ENCODE measurements at regions not wholly inside any gene's neighbourhood (a gene's known extent, or its start where the extent isn't known, plus 50 kb on each side); places are given as distances from the start of the nearest gene placed in this dataset.
"Not testable (repeated sequence)": the region's sequence is repeated elsewhere in the genome, so short reads cannot be mapped to it uniquely, and the experiment has no call there.

GRCh38 chr5:67900514-67900913 lies 315.0 kb upstream of the PIK3R1 start:
- no peak for DNase-seq (ENCODE audit: low read depth)
- TF ChIP-seq CTCF (IDR thresholded peaks at IDR 0.05; ENCODE audit: insufficient read depth, low read depth, low read length) = no peak
- no peak overlapping the region for H3K4me3 ChIP-seq (ENCODE audit: low read depth, low read length)

GRCh38 chr5:67897980-67898379 lies 317.6 kb upstream of the PIK3R1 start:
- DNase-seq (ENCODE audit: low read depth) = no peak
- TF ChIP-seq CTCF (IDR thresholded peaks at IDR 0.05; ENCODE audit: insufficient read depth, low read depth, low read length) = no peak
- H3K4me3 ChIP-seq (ENCODE audit: low read depth, low read length) = no peak overlapping the region

- TF ChIP-seq CTCF (IDR thresholded peaks at IDR 0.05; ENCODE audit: insufficient read depth, low read depth, low read length) = no peak
- no peak for DNase-seq (ENCODE audit: low read depth)
- H3K4me3 ChIP-seq (ENCODE audit: low read depth, low read length) = no peak overlapping the region
These were observed 318.1 kb upstream of the PIK3R1 start for GRCh38 chr5:67897431-67897830.

- TF ChIP-seq CTCF (IDR thresholded peaks at IDR 0.05; ENCODE audit: insufficient read depth, low read depth, low read length) = no peak
- DNase-seq (ENCODE audit: low read depth) = no peak
- no peak overlapping the region for H3K4me3 ChIP-seq (ENCODE audit: low read depth, low read length)
These were observed 318.6 kb upstream of the PIK3R1 start for GRCh38 chr5:67896930-67897313.

- no peak overlapping the region for H3K4me3 ChIP-seq (ENCODE audit: low read depth, low read length)
- no peak for DNase-seq (ENCODE audit: low read depth)
- no peak for TF ChIP-seq CTCF (IDR thresholded peaks at IDR 0.05; ENCODE audit: insufficient read depth, low read depth, low read length)
These were observed 319.1 kb upstream of the PIK3R1 start for GRCh38 chr5:67896311-67896929.

GRCh38 chr5:67889870-67890269 lies 325.7 kb upstream of the PIK3R1 start:
- DNase-seq (ENCODE audit: low read depth); H3K4me3 ChIP-seq (ENCODE audit: low read depth, low read length): not testable (repeated sequence)

GRCh38 chr5:67887748-67888161 lies 327.8 kb upstream of the PIK3R1 start:
- no peak for DNase-seq (ENCODE audit: low read depth)
- no peak for TF ChIP-seq CTCF (IDR thresholded peaks at IDR 0.05; ENCODE audit: insufficient read depth, low read depth, low read length)
- H3K4me3 ChIP-seq (ENCODE audit: low read depth, low read length) = no peak overlapping the region
